B cell (primary cell): ENCODE measurements at regions not wholly inside any gene's neighbourhood (a gene's known extent, or its start where the extent isn't known, plus 50 kb on each side); places are given as distances from the start of the nearest gene placed in this dataset.

ENCODE experiments used
- ATAC-seq: fragments of 200-7000 bp; cut with Tn5 transposase; one replicate; pipeline ENCODE4 v1.10.0; 2021; ENCODE audit warnings: low read depth, mild to moderate bottlenecking, moderate number of reproducible peaks, moderate library complexity
- CTCF ChIA-PET: fragments of 350-600 bp; sonication (Branson Sonifier 250); formaldehyde crosslinking; loops from one replicate; lab custom pipeline; 2021; ENCODE audit warnings: antibody characterized with exemption, inconsistent platforms; lab: Charles Lee
- POLR2A ChIA-PET: fragments of 350-600 bp; sonication (Branson Sonifier 250); formaldehyde crosslinking; loops from one replicate; lab custom pipeline; 2021; ENCODE audit warnings: antibody characterized with exemption; lab: Charles Lee
- DNase-seq: peaks from one replicate; pipeline ENCODE4 v3.0.0; 2013
- H2AFZ ChIP-seq: 2 replicates; pipeline ENCODE4 v1.6.1; 2012; ENCODE audit warnings: mild to moderate bottlenecking, low read depth, low read length; ENCODE audit not compliant: insufficient read depth, poor library complexity, severe bottlenecking
- H3K27ac ChIP-seq, 2 donors: 1 replicate in 1 of 2; 2 replicates in 1 of 2; pipeline ENCODE4 v1.5.1; 2012 to 2013; ENCODE audit warnings: low read length in 2 of 2, mild to moderate bottlenecking in 2 of 2, moderate library complexity in 1 of 2
- H3K27me3 ChIP-seq, 4 experiments: fragments of 200-600 bp in 1 of 4; sonication (generic) in 1 of 4; replicated peaks in 1 of 4; 1 replicate in 2 of 4; 2 replicates in 2 of 4; pipeline versions ENCODE4 v1.6.1 to v1.7.0; 2013 to 2016; ENCODE audit warnings: low read length in 3 of 4, mild to moderate bottlenecking in 2 of 4, mixed read lengths in 1 of 4, moderate library complexity in 1 of 4; ENCODE audit not compliant: insufficient read depth in 4 of 4, control insufficient read depth in 3 of 4; ENCODE audit errors: control extremely low read depth in 1 of 4
- H3K36me3 ChIP-seq, 2 experiments: replicated peaks in 1 of 2; 1 replicate in 1 of 2; 2 replicates in 1 of 2; pipeline versions ENCODE4 v1.6.1 to v1.7.1; 2013; ENCODE audit warnings: low read length in 1 of 2; ENCODE audit not compliant: insufficient read depth in 2 of 2, control insufficient read depth in 1 of 2; ENCODE audit errors: control extremely low read depth in 1 of 2, extremely low read depth in 1 of 2
- H3K4me1 ChIP-seq, 2 donors: fragments of 200-600 bp in 1 of 2; sonication (generic) in 1 of 2; 1 replicate in 1 of 2; 2 replicates in 1 of 2; pipeline versions ENCODE4 v1.5.1 to v1.6.1; 2013 to 2017; ENCODE audit warnings: low read length in 2 of 2; ENCODE audit not compliant: control insufficient read depth in 2 of 2, insufficient read depth in 2 of 2
- H3K4me2 ChIP-seq: replicated peaks from 2 replicates; pipeline ENCODE3; 2012; ENCODE audit warnings: mild to moderate bottlenecking, low read depth, low read length; ENCODE audit not compliant: poor library complexity, severe bottlenecking
- H3K4me3 ChIP-seq, 5 experiments: fragments of 200-600 bp in 1 of 5; sonication (generic) in 1 of 5; 1 replicate in 3 of 5; 2 replicates in 2 of 5; pipeline versions ENCODE4 v1.5.1 to v1.7.0; 2011 to 2016; ENCODE audit warnings: low read length in 4 of 5, mild to moderate bottlenecking in 4 of 5, low read depth in 2 of 5, control low read depth in 1 of 5, moderate library complexity in 1 of 5; ENCODE audit not compliant: insufficient read depth in 1 of 5; ENCODE audit errors: control extremely low read depth in 1 of 5, extremely low read depth in 1 of 5
- H3K79me2 ChIP-seq: fragments of 200-600 bp; sonication (generic); one replicate; pipeline ENCODE4 v1.6.0; 2016; ENCODE audit warnings: low read length; ENCODE audit not compliant: control insufficient read depth, insufficient read depth
- H3K9ac ChIP-seq: fragments of 200-600 bp; sonication (generic); 2 replicates; pipeline ENCODE4 v1.6.1; 2017; ENCODE audit warnings: mild to moderate bottlenecking, low read length, moderate library complexity
- H3K9me3 ChIP-seq, 3 donors: one replicate each; pipeline versions ENCODE4 v1.6.1 to v1.7.1; 2013; ENCODE audit warnings: low read length in 2 of 3; ENCODE audit not compliant: control insufficient read depth in 2 of 3, insufficient read depth in 1 of 3; ENCODE audit errors: control extremely low read depth in 1 of 3
- H4K20me1 ChIP-seq: 2 replicates; pipeline ENCODE4 v1.6.0; 2012; ENCODE audit warnings: mild to moderate bottlenecking, low read length; ENCODE audit not compliant: insufficient read depth, control insufficient read depth, poor library complexity, severe bottlenecking
- H3K27ac Mint-ChIP-seq: one replicate; pipeline ENCODE4 v1.8.0; 2021; ENCODE audit warnings: mixed read lengths
- H3K27me3 Mint-ChIP-seq: one replicate; pipeline ENCODE4 v1.8.0; 2021; ENCODE audit warnings: mixed read lengths
- H3K4me1 Mint-ChIP-seq: one replicate; pipeline ENCODE4 v1.8.0; 2021; ENCODE audit warnings: mixed read lengths
- H3K4me3 Mint-ChIP-seq: one replicate; pipeline ENCODE4 v1.8.0; 2021; ENCODE audit warnings: mixed read lengths
- H3K9me3 Mint-ChIP-seq: one replicate; pipeline ENCODE4 v1.8.0; 2022; ENCODE audit warnings: mixed read lengths; ENCODE audit not compliant: insufficient read depth
- CTCF ChIP-seq: fragments of 200-600 bp; IDR thresholded peaks from one replicate; pipeline ENCODE4 v1.8.0; 2022; ENCODE audit warnings: antibody characterized with exemption, mild to moderate bottlenecking
- EZH2 ChIP-seq: IDR thresholded peaks from 2 replicates; pipeline ENCODE4 v1.6.1; 2012; ENCODE audit warnings: borderline replicate concordance, low read depth, mild to moderate bottlenecking, moderate library complexity, low read length; ENCODE audit not compliant: insufficient read depth, poor library complexity, severe bottlenecking
- WGBS: methylation state at CpG from one replicate; pipeline ENCODE4 v1.1.5; 2013; ENCODE audit warnings: missing lambda C conversion rate; ENCODE audit not compliant: insufficient coverage; 5-methylcytosine and 5-hydroxymethylcytosine counted together
- intact Hi-C: fragments of 100-400 bp; cut with micrococcal nuclease; formaldehyde crosslinking; loops from one replicate; pipeline ENCODE4 v1.10.0; 2022

- H3K4me3 ChIP-seq, result no peak overlapping the region
- no peak overlapping the region for H3K27ac ChIP-seq
- ChIA-PET POLR2A (no interaction called here), CTCF (no interaction called here)
- intact Hi-C loops, result no loop called here
- no peak overlapping the region for H2AFZ ChIP-seq
- H3K36me3 ChIP-seq, result no peaks in the 10 kb centered on the region
- 82% methylated on average over 2 of the region's 3 CpGs for WGBS
- ATAC-seq, result no peak
- Mint-ChIP-seq H3K27me3 (no peaks in the 10 kb centered on the region), H3K4me1 (no peaks in the 10 kb centered on the region), H3K4me3 (no peak overlapping the region), H3K9me3 (peaks cover 7% of the 10 kb centered on the region), H3K27ac (no peak overlapping the region)
- no peak overlapping the region for H3K4me2 ChIP-seq
- no peaks in the 10 kb centered on the region for H3K79me2 ChIP-seq
- no peak for DNase-seq
- TF ChIP-seq CTCF, result no peak
- no peak for TF ChIP-seq EZH2
- no peak overlapping the region for H3K9ac ChIP-seq
- H4K20me1 ChIP-seq, result no peaks in the 10 kb centered on the region
- no peaks in the 10 kb centered on the region for H3K4me1 ChIP-seq
- H3K27me3 ChIP-seq, result no peaks in the 10 kb centered on the region
- H3K9me3 ChIP-seq, result no peaks in the 10 kb centered on the region
These were observed 197.1 kb upstream of the GPC6 start for GRCh38 chr13:93029536-93029935.

- Mint-ChIP-seq H3K4me3 (no peak overlapping the region), H3K4me1 (no peaks in the 10 kb centered on the region), H3K27me3 (no peaks in the 10 kb centered on the region), H3K27ac (no peak overlapping the region), H3K9me3 (peaks cover 7% of the 10 kb centered on the region)
- no peak overlapping the region for H3K4me2 ChIP-seq
- H3K79me2 ChIP-seq, result no peaks in the 10 kb centered on the region
- CTCF ChIA-PET, result no interaction called here
- H3K4me3 ChIP-seq, result no peak overlapping the region
- H3K27ac ChIP-seq, result no peak overlapping the region
- DNase-seq (no peak), ATAC-seq (no peak)
- no peaks in the 10 kb centered on the region for H3K4me1 ChIP-seq
- POLR2A ChIA-PET, result no interaction called here
- no peaks in the 10 kb centered on the region for H4K20me1 ChIP-seq
- no peak for TF ChIP-seq CTCF
- TF ChIP-seq EZH2, result no peak
- no peak overlapping the region for H2AFZ ChIP-seq
- peaks cover 0 to 3% (median 0%) of the 10 kb centered on the region in 3 donors for H3K9me3 ChIP-seq
- H3K36me3 ChIP-seq, result no peaks in the 10 kb centered on the region
- intact Hi-C loops, result no loop called here
- H3K9ac ChIP-seq, result no peak overlapping the region
- no peaks in the 10 kb centered on the region for H3K27me3 ChIP-seq
- WGBS, result no CpG with 5 or more reads among the region's 3 CpGs
These were observed 190.2 kb upstream of the GPC6 start for GRCh38 chr13:93036380-93036779.
